Activated B cell treated with CpG ODN at 0.5 μM for 24 hours (primary cell): ENCODE measurements at regions not wholly inside any gene's neighbourhood (a gene's known extent, or its start where the extent isn't known, plus 50 kb on each side); places are given as distances from the start of the nearest gene placed in this dataset.

ENCODE experiments used
- ATAC-seq: fragments of 200-7000 bp; cut with Tn5 transposase; one replicate; pipeline ENCODE4 v1.10.0; 2021; ENCODE audit warnings: low read depth, mild to moderate bottlenecking, moderate library complexity
- CTCF ChIA-PET: fragments of 350-600 bp; sonication (Branson Sonifier 250); formaldehyde crosslinking; loops from one replicate; lab custom pipeline; 2021; ENCODE audit warnings: antibody characterized with exemption; lab: Charles Lee
- POLR2A ChIA-PET: fragments of 350-600 bp; sonication (Branson Sonifier 250); formaldehyde crosslinking; loops from one replicate; lab custom pipeline; 2021; ENCODE audit warnings: antibody characterized with exemption; lab: Charles Lee
- DNase-seq: peaks from one replicate; pipeline ENCODE4 v3.0.0; 2022
- H3K27ac Mint-ChIP-seq: one replicate; pipeline ENCODE4 v1.8.0; 2020; ENCODE audit warnings: mixed read lengths
- H3K27me3 Mint-ChIP-seq: one replicate; pipeline ENCODE4 v1.8.0; 2021; ENCODE audit warnings: mixed read lengths
- H3K36me3 Mint-ChIP-seq: one replicate; pipeline ENCODE4 v1.8.0; 2021; ENCODE audit warnings: low read depth, mixed read lengths
- H3K4me1 Mint-ChIP-seq: one replicate; pipeline ENCODE4 v1.8.0; 2021; ENCODE audit warnings: mixed read lengths
- H3K4me3 Mint-ChIP-seq: one replicate; pipeline ENCODE4 v1.8.0; 2020; ENCODE audit warnings: mild to moderate bottlenecking, mixed read lengths
- H3K9me3 Mint-ChIP-seq: one replicate; pipeline ENCODE4 v1.8.0; 2020; ENCODE audit warnings: mixed read lengths
- intact Hi-C: fragments of 100-400 bp; cut with micrococcal nuclease; formaldehyde crosslinking; loops from one replicate; pipeline ENCODE4 v1.15.1; 2024
- TF ChIP-seq, protein P1 (sequence below): fragments of 200-600 bp; IDR thresholded peaks from one replicate; pipeline ENCODE4 v1.8.0; 2022; ENCODE audit warnings: antibody characterized with exemption, mild to moderate bottlenecking

DNA sequence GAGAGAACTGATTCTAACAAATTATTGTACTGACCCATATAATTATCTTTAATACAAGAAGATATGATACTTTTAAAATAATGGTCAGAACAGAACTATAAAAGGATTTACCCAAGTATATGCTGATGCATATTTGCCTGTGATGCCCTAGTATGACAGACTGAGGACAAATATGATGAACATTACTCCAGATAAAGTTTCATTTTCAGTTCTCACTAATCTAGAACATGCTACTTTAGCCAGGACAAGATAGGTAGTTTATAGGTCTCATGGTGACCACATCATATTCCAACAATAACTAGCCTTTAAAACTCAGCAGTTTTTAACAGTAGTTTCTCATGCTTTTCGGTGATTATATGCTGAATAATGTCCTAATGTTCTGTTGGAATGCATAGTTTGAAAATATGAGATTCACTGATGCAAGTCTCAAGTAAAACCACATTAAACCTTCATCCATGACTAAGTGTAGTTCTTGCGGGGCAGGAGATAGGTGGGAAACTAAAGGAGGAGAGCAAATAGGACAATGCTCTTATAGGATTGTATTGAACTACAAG lies 295.2 kb upstream of the AGA start:
- ATAC-seq, result no peak
- ChIA-PET POLR2A (no interaction called here), CTCF (no interaction called here)
- H3K4me3 Mint-ChIP-seq, result no peak overlapping the region
- H3K27ac Mint-ChIP-seq, result no peak overlapping the region
- no peaks in the 10 kb centered on the region for H3K4me1 Mint-ChIP-seq
- intact Hi-C loops, result no loop called here
- DNase-seq, result no peak
- peaks cover 4% of the 10 kb centered on the region for H3K9me3 Mint-ChIP-seq
- H3K27me3 Mint-ChIP-seq, result no peaks in the 10 kb centered on the region
- TF ChIP-seq, protein P1, sequence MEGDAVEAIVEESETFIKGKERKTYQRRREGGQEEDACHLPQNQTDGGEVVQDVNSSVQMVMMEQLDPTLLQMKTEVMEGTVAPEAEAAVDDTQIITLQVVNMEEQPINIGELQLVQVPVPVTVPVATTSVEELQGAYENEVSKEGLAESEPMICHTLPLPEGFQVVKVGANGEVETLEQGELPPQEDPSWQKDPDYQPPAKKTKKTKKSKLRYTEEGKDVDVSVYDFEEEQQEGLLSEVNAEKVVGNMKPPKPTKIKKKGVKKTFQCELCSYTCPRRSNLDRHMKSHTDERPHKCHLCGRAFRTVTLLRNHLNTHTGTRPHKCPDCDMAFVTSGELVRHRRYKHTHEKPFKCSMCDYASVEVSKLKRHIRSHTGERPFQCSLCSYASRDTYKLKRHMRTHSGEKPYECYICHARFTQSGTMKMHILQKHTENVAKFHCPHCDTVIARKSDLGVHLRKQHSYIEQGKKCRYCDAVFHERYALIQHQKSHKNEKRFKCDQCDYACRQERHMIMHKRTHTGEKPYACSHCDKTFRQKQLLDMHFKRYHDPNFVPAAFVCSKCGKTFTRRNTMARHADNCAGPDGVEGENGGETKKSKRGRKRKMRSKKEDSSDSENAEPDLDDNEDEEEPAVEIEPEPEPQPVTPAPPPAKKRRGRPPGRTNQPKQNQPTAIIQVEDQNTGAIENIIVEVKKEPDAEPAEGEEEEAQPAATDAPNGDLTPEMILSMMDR, result no peak
- H3K36me3 Mint-ChIP-seq, result no peaks in the 10 kb centered on the region

DNA sequence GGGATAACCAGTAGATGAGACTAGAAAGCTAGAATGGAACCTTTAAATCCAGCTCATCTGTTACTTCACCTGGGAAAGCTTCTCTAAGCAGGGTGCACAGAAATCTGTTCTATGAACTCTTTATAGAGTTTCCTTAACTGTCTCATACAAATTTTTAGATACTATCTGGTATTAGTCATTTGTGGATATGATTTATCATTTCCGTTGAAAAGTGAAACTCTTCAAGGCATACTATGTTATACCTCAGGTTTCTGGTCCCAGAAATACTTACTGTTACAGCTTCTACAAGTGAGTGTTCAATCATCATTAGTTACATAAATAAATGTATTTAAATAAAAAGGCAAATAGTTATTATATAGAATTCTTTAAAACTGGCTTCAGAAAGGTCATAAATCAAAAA lies 298.3 kb upstream of the AGA start:
- DNase-seq (no peak), ATAC-seq (no peak)
- TF ChIP-seq, protein P1, result no peak
- intact Hi-C loops, result no loop called here
- POLR2A ChIA-PET, result no interaction called here
- Mint-ChIP-seq H3K9me3 (peaks cover 2% of the 10 kb centered on the region), H3K4me1 (no peaks in the 10 kb centered on the region), H3K27me3 (no peaks in the 10 kb centered on the region), H3K4me3 (no peak overlapping the region), H3K36me3 (no peaks in the 10 kb centered on the region), H3K27ac (no peak overlapping the region)
- CTCF ChIA-PET, result no interaction called here

DNA sequence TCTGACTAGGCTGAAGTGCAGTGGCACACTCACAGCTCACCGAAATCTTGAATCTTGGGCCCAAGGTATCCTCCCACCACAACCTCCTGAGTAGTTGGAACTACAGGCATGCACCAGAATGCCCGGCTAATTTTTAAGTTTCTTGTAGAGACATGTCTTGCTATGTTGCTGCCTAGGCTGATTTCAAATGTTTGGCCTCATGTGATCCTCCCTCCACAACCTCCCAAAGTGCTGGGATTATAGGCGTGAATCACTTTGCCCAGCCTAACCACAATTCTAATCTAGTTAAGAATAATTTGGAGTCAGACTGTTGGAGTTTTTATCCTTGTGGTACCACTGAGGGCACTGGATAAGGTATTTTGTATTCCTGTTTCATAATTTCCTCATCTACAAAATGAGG lies 317.5 kb upstream of the AGA start:
- Mint-ChIP-seq H3K9me3 (peaks cover 3% of the 10 kb centered on the region), H3K27ac (no peak overlapping the region), H3K27me3 (no peaks in the 10 kb centered on the region), H3K36me3 (no peaks in the 10 kb centered on the region), H3K4me1 (no peaks in the 10 kb centered on the region), H3K4me3 (no peak overlapping the region)
- TF ChIP-seq, protein P1, result no peak
- ATAC-seq (no peak), DNase-seq (no peak)
- intact Hi-C loops, result no loop called here
- CTCF ChIA-PET, result no interaction called here
- POLR2A ChIA-PET, result no interaction called here

DNA sequence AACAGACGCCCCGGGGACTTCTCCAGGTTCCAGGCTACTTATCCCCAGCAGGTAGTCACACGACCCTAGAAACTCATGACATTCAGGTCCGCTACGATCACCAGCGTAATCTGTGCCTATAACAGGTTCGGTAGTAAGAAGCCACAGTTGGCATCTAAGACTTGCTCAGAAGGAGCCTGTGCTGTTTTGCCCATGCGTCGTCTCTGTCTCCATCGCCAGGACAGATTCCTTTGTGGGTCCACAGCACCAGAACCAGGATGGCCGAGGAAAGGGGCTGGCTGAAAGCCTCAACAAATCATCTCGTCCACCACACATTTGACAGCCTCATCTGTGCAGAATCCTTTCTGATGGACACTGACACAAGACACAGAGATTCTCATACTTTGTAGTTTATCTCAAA lies 319.5 kb upstream of the AGA start:
- CTCF ChIA-PET, result no interaction called here
- TF ChIP-seq, protein P1, result no peak
- H3K27ac Mint-ChIP-seq, result no peak overlapping the region
- POLR2A ChIA-PET, result no interaction called here
- peaks cover 3% of the 10 kb centered on the region for H3K9me3 Mint-ChIP-seq
- DNase-seq (no peak), ATAC-seq (no peak)
- intact Hi-C loops, result no loop called here
- no peaks in the 10 kb centered on the region for H3K36me3 Mint-ChIP-seq
- no peak overlapping the region for H3K4me3 Mint-ChIP-seq
- no peaks in the 10 kb centered on the region for H3K4me1 Mint-ChIP-seq
- H3K27me3 Mint-ChIP-seq, result no peaks in the 10 kb centered on the region

DNA sequence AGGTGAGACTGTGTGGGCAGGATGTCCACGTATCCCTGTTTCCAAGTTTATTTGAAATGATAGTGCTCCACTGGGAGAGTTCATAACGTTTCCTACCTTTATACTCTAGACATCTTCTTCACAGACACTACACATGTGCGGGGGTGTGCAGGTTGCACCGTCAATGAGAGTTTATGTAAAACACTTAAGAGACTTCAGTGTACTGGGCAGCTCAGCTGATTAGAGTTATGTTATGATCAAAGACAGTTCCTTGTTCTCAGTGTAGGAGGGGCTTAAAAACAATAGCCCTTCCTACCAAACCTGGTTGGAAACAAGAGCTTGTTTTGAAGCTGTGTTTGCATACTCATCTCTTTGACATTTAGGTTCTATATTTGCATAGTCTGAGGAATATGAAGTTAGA lies 326.9 kb upstream of the AGA start:
- no peak overlapping the region for H3K27ac Mint-ChIP-seq
- intact Hi-C loops, result no loop called here
- CTCF ChIA-PET, result no interaction called here

More for the DNA sequence above, 326.9 kb upstream of the AGA start:
- DNase-seq, result no peak
- ATAC-seq, result no peak
- TF ChIP-seq, protein P1, result no peak
- POLR2A ChIA-PET, result no interaction called here
- Mint-ChIP-seq H3K4me1 (no peaks in the 10 kb centered on the region), H3K4me3 (no peak overlapping the region), H3K9me3 (no peaks in the 10 kb centered on the region), H3K27me3 (no peaks in the 10 kb centered on the region), H3K36me3 (no peaks in the 10 kb centered on the region)
